OCI-LY1 (cell line): ENCODE measurements at regions not wholly inside any gene's neighbourhood (a gene's known extent, or its start where the extent isn't known, plus 50 kb on each side); places are given as distances from the start of the nearest gene placed in this dataset.

ENCODE experiments used
- H2AFZ ChIP-seq: fragments of 200-600 bp; sonication (generic), shearing (Covaris generic); 2 replicates; pipeline ENCODE4 v1.6.0; 2014; ENCODE audit warnings: antibody characterized with exemption, mild to moderate bottlenecking, low read length
- H3F3A ChIP-seq: fragments of 200-600 bp; sonication (generic), shearing (Covaris generic); 2 replicates; pipeline ENCODE4 v1.6.0; 2014; ENCODE audit warnings: mild to moderate bottlenecking, antibody characterized with exemption, low read length, moderate library complexity; ENCODE audit not compliant: insufficient read depth
- H3K27ac ChIP-seq: fragments of 200-600 bp; sonication (generic); 2 replicates; pipeline ENCODE4 v1.5.1; 2014; ENCODE audit warnings: low read length, mixed run types, mild to moderate bottlenecking, low read depth; ENCODE audit not compliant: poor library complexity, severe bottlenecking
- H3K27me3 ChIP-seq: fragments of 200-600 bp; sonication (generic); 2 replicates; pipeline ENCODE4 v1.6.0; 2014; ENCODE audit warnings: antibody characterized with exemption, mild to moderate bottlenecking, low read length, moderate library complexity; ENCODE audit not compliant: insufficient read depth
- H3K36me3 ChIP-seq: fragments of 200-600 bp; sonication (generic); 2 replicates; pipeline ENCODE4 v1.6.1; 2014; ENCODE audit warnings: mild to moderate bottlenecking, antibody characterized with exemption, low read length, moderate library complexity, mixed read lengths; ENCODE audit not compliant: insufficient read depth
- H3K4me1 ChIP-seq: fragments of 200-600 bp; sonication (generic); 2 replicates; pipeline ENCODE4 v1.5.1; 2014; ENCODE audit warnings: mild to moderate bottlenecking, low read length, moderate library complexity; ENCODE audit not compliant: insufficient read depth, severe bottlenecking
- H3K4me2 ChIP-seq: fragments of 200-600 bp; sonication (generic), shearing (Covaris generic); 2 replicates; pipeline ENCODE4 v1.6.1; 2014; ENCODE audit warnings: low read length
- H3K4me3 ChIP-seq: fragments of 200-600 bp; sonication (generic); 2 replicates; pipeline ENCODE4 v1.5.1; 2014; ENCODE audit warnings: low read length, low read depth, mild to moderate bottlenecking, mixed read lengths; ENCODE audit not compliant: poor library complexity, severe bottlenecking
- H3K79me2 ChIP-seq: fragments of 200-600 bp; shearing (Covaris generic); 2 replicates; pipeline ENCODE4 v1.6.1; 2016; ENCODE audit warnings: mixed run types, low read length, mixed read lengths; ENCODE audit not compliant: insufficient read depth
- H3K9ac ChIP-seq: fragments of 200-600 bp; sonication (generic), shearing (Covaris generic); 2 replicates; pipeline ENCODE4 v1.6.1; 2014; ENCODE audit warnings: mild to moderate bottlenecking, low read length, mixed read lengths
- H3K9me2 ChIP-seq: fragments of 200-600 bp; sonication (generic), shearing (Covaris generic); 2 replicates; pipeline ENCODE4 v1.6.1; 2014; ENCODE audit warnings: low read depth, mild to moderate bottlenecking, low read length, mixed read lengths
- H3K9me3 ChIP-seq: fragments of 200-600 bp; shearing (Covaris generic); 2 replicates; pipeline ENCODE4 v1.6.1; 2014; ENCODE audit warnings: low read length, mixed read lengths
- H4K20me1 ChIP-seq: fragments of 200-600 bp; sonication (generic), shearing (Covaris generic); 2 replicates; pipeline ENCODE4 v1.6.0; 2016; ENCODE audit warnings: mild to moderate bottlenecking, low read length; ENCODE audit not compliant: insufficient read depth
- CTCF ChIP-seq: fragments of 200-600 bp; sonication (generic), shearing (Covaris generic); IDR thresholded peaks from 2 replicates; pipeline ENCODE4 v1.5.1; 2017; ENCODE audit warnings: mild to moderate bottlenecking, antibody characterized with exemption, low read length, moderate library complexity, mixed read lengths
- EZH2 ChIP-seq: fragments of 200-600 bp; sonication (generic), shearing (Covaris generic); IDR thresholded peaks from 2 replicates; pipeline ENCODE4 v1.8.0; 2017; ENCODE audit warnings: borderline replicate concordance, mixed run types, mild to moderate bottlenecking, antibody characterized with exemption, low read length, moderate library complexity, mixed read lengths

- no peak overlapping the region for H2AFZ ChIP-seq
- H3K4me3 ChIP-seq, result no peak overlapping the region
- TF ChIP-seq EZH2 (no peak), CTCF (no peak)
- no peak overlapping the region for H3K4me2 ChIP-seq
- H4K20me1 ChIP-seq, result no peaks in the 10 kb centered on the region
- H3K9me2 ChIP-seq, result no peaks in the 10 kb centered on the region
- H3K27ac ChIP-seq, result no peak overlapping the region
- no peaks in the 10 kb centered on the region for H3F3A ChIP-seq
- no peaks in the 10 kb centered on the region for H3K79me2 ChIP-seq
- no peaks in the 10 kb centered on the region for H3K36me3 ChIP-seq
- H3K9ac ChIP-seq, result no peak overlapping the region
- H3K27me3 ChIP-seq, result no peaks in the 10 kb centered on the region
- no peaks in the 10 kb centered on the region for H3K9me3 ChIP-seq
- H3K4me1 ChIP-seq, result no peaks in the 10 kb centered on the region
Observed at GRCh38 chr4:126056116-126056650, 741.4 kb downstream of the FAT4 start.

- H3K4me1 ChIP-seq, result no peaks in the 10 kb centered on the region
- no peaks in the 10 kb centered on the region for H3K9me3 ChIP-seq
- no peak overlapping the region for H3K4me2 ChIP-seq
- no peaks in the 10 kb centered on the region for H3K79me2 ChIP-seq
- no peak overlapping the region for H3K4me3 ChIP-seq
- no peaks in the 10 kb centered on the region for H3K27me3 ChIP-seq
- H2AFZ ChIP-seq, result no peak overlapping the region
- H3K27ac ChIP-seq, result no peak overlapping the region
- no peak for TF ChIP-seq CTCF
- H3K9ac ChIP-seq, result no peak overlapping the region
- H4K20me1 ChIP-seq, result no peaks in the 10 kb centered on the region
- no peaks in the 10 kb centered on the region for H3F3A ChIP-seq
- no peaks in the 10 kb centered on the region for H3K36me3 ChIP-seq
- no peaks in the 10 kb centered on the region for H3K9me2 ChIP-seq
Observed at GRCh38 chr4:126057371-126057770, 742.6 kb downstream of the FAT4 start.

GRCh38 chr4:126058596-126058995, 743.8 kb downstream of the FAT4 start:
- Histone ChIP-seq H3F3A (no peaks in the 10 kb centered on the region), H2AFZ (no peak overlapping the region), H3K27ac (no peak overlapping the region), H3K9me3 (no peaks in the 10 kb centered on the region), H3K4me1 (no peaks in the 10 kb centered on the region), H3K27me3 (no peaks in the 10 kb centered on the region), H3K4me3 (no peak overlapping the region), H3K4me2 (no peak overlapping the region), H3K9me2 (no peaks in the 10 kb centered on the region), H3K9ac (no peak overlapping the region), H3K36me3 (no peaks in the 10 kb centered on the region), H3K79me2 (no peaks in the 10 kb centered on the region), H4K20me1 (no peaks in the 10 kb centered on the region)
- TF ChIP-seq EZH2 (no peak), CTCF (no peak)
